KMS-11 (cell line): ENCODE measurements at regions not wholly inside any gene's neighbourhood (a gene's known extent, or its start where the extent isn't known, plus 50 kb on each side); places are given as distances from the start of the nearest gene placed in this dataset.

Experiments
- H2AFZ ChIP-seq: fragments of 200-600 bp; sonication (generic); 2 replicates; pipeline ENCODE4 v1.6.1; 2016; ENCODE audit warnings: antibody characterized with exemption, mixed run types, low read depth
- H3K27ac ChIP-seq: fragments of 200-600 bp; sonication (generic); 2 replicates; pipeline ENCODE4 v1.6.1; 2016; ENCODE audit warnings: mild to moderate bottlenecking, mixed run types
- H3K27me3 ChIP-seq: fragments of 200-600 bp; sonication (generic); 2 replicates; pipeline ENCODE4 v1.6.1; 2017; ENCODE audit warnings: mild to moderate bottlenecking, low read depth, mixed run types, moderate library complexity; ENCODE audit not compliant: insufficient read depth
- H3K36me3 ChIP-seq: fragments of 200-600 bp; sonication (generic); 2 replicates; pipeline ENCODE4 v1.6.1; 2017; ENCODE audit warnings: mild to moderate bottlenecking, mixed run types; ENCODE audit not compliant: insufficient read depth
- H3K4me1 ChIP-seq: fragments of 200-600 bp; sonication (generic); 2 replicates; pipeline ENCODE4 v1.6.1; 2016; ENCODE audit warnings: mild to moderate bottlenecking, low read depth, mixed run types; ENCODE audit not compliant: poor library complexity, severe bottlenecking
- H3K4me2 ChIP-seq: fragments of 200-600 bp; sonication (generic); 2 replicates; pipeline ENCODE4 v1.7.0; 2016; ENCODE audit warnings: mild to moderate bottlenecking, mixed run types
- H3K4me3 ChIP-seq: fragments of 200-600 bp; sonication (generic); IDR thresholded peaks from 2 replicates; pipeline ENCODE4 v1.6.1; 2017; ENCODE audit warnings: low read depth, low read length, mixed read lengths; ENCODE audit not compliant: insufficient read depth
- H3K79me2 ChIP-seq: fragments of 200-600 bp; sonication (generic); 2 replicates; pipeline ENCODE4 v1.6.1; 2016; ENCODE audit warnings: low read depth, mixed run types; ENCODE audit not compliant: insufficient read depth
- H3K9ac ChIP-seq: fragments of 200-600 bp; sonication (generic); 2 replicates; pipeline ENCODE4 v1.6.1; 2016; ENCODE audit warnings: mild to moderate bottlenecking, mixed run types
- H4K20me1 ChIP-seq: fragments of 200-600 bp; sonication (generic); 2 replicates; pipeline ENCODE4 v1.6.1; 2016; ENCODE audit warnings: mild to moderate bottlenecking, mixed run types; ENCODE audit not compliant: insufficient read depth
- CTCF ChIP-seq: fragments of 200-600 bp; sonication (generic); conservative IDR thresholded peaks from 2 replicates; pipeline ENCODE4 v1.6.1; 2017; ENCODE audit warnings: low read depth, mild to moderate bottlenecking, antibody characterized with exemption, low read length, moderate library complexity, mixed read lengths

- peak; percentile 52 for TF ChIP-seq CTCF
- Histone ChIP-seq H3K9ac (no peak overlapping the region), H3K27ac (no peak overlapping the region), H3K36me3 (no peaks in the 10 kb centered on the region), H3K4me2 (no peak overlapping the region), H3K4me3 (no peak overlapping the region), H2AFZ (no peak overlapping the region), H3K4me1 (no peaks in the 10 kb centered on the region), H4K20me1 (no peaks in the 10 kb centered on the region), H3K79me2 (no peaks in the 10 kb centered on the region), H3K27me3 (no peaks in the 10 kb centered on the region)
Measured at GRCh38 chr13:64471916-64472315, 2758.2 kb downstream of the PCDH9 start.

DNA sequence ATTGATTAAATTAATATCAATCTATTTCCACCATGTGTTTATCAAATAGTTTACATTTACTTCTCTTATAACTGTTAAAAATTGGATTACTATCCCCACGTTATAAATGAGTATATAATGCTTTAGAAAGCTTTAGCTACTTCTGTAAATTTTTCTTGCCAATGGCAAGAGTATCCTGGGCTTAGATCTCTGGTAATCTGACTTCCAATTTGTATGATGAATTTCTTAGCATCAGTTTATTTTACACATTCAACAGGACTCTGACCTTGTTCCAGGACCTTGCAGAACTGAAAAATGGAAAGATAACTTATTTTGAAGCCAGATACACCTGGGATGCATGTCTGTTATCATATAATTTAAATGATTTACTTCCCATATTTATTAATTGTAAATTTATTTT is 2759.4 kb downstream of the PCDH9 start:
- no peak overlapping the region for H3K4me2 ChIP-seq
- no peak overlapping the region for H3K4me3 ChIP-seq
- H3K27ac ChIP-seq: no peak overlapping the region
- no peaks in the 10 kb centered on the region for H4K20me1 ChIP-seq
- no peaks in the 10 kb centered on the region for H3K79me2 ChIP-seq
- H3K36me3 ChIP-seq: no peaks in the 10 kb centered on the region
- no peak overlapping the region for H3K9ac ChIP-seq
- H2AFZ ChIP-seq: no peak overlapping the region
- H3K27me3 ChIP-seq: no peaks in the 10 kb centered on the region
- H3K4me1 ChIP-seq: no peaks in the 10 kb centered on the region
- TF ChIP-seq CTCF: no peak

DNA sequence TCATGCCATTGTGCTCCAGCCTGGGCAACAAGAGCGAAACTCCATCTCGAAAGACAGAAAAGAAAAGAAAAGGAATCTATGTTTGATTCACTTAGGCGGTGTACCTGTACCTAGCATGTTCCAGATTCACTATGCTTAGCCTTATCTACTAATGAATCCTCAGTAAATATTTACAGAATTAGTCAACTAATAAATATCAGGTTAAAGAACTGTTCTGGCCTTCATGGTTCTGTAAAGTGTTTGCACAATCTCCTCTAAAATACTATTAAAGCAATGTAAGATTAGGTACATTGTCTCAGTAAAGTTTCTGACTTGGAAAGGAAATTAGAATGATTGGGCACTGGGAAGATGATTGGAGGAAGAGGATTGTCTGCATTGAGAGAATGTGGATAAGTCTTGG is 2770.4 kb downstream of the PCDH9 start:
- no peak overlapping the region for H3K9ac ChIP-seq
- TF ChIP-seq CTCF: no peak
- H4K20me1 ChIP-seq: no peaks in the 10 kb centered on the region
- no peaks in the 10 kb centered on the region for H3K36me3 ChIP-seq
- no peak overlapping the region for H3K27ac ChIP-seq
- no peak overlapping the region for H3K4me3 ChIP-seq
- H3K27me3 ChIP-seq: no peaks in the 10 kb centered on the region
- no peak overlapping the region for H3K4me2 ChIP-seq
- H3K79me2 ChIP-seq: no peaks in the 10 kb centered on the region
- H2AFZ ChIP-seq: no peak overlapping the region
- H3K4me1 ChIP-seq: no peaks in the 10 kb centered on the region

GRCh38 chr13:64457976-64458375 is 2772.2 kb downstream of the PCDH9 start:
- no peak overlapping the region for H3K9ac ChIP-seq
- H3K4me1 ChIP-seq: no peaks in the 10 kb centered on the region
- H3K27ac ChIP-seq: no peak overlapping the region
- no peak overlapping the region for H3K4me3 ChIP-seq
- no peak overlapping the region for H3K4me2 ChIP-seq
- no peaks in the 10 kb centered on the region for H4K20me1 ChIP-seq
- no peaks in the 10 kb centered on the region for H3K27me3 ChIP-seq
- H3K79me2 ChIP-seq: no peaks in the 10 kb centered on the region
- H2AFZ ChIP-seq: no peak overlapping the region
- no peaks in the 10 kb centered on the region for H3K36me3 ChIP-seq
- TF ChIP-seq CTCF: no peak

DNA sequence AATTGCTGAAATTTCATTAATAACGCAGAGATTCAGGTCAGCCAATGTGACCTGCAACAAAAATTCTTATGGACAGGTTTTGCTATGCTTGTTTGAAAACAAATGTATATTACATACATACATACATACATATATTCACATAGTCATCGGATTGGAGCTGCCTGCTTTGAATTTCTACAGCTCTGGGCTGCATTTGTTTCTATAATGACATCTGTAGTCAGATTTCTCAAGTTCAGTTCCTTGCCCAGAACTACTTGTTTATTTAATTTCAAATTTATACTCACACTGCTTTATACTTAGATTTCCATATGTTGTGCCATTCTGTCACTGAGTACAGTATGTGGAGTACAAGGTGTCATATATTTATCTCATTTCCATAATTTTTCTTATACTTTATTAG is 2775.0 kb downstream of the PCDH9 start:
- H3K27ac ChIP-seq: no peak overlapping the region
- H3K9ac ChIP-seq: no peak overlapping the region
- H3K4me2 ChIP-seq: no peak overlapping the region
- no peak for TF ChIP-seq CTCF
- H4K20me1 ChIP-seq: no peaks in the 10 kb centered on the region
- no peaks in the 10 kb centered on the region for H3K4me1 ChIP-seq
- H3K79me2 ChIP-seq: no peaks in the 10 kb centered on the region
- H3K36me3 ChIP-seq: no peaks in the 10 kb centered on the region
- H3K27me3 ChIP-seq: no peaks in the 10 kb centered on the region
- H3K4me3 ChIP-seq: no peak overlapping the region
- no peak overlapping the region for H2AFZ ChIP-seq
